Mesenchymal stem cell (in vitro differentiated cells and primary cell): ENCODE measurements at regions not wholly inside any gene's neighbourhood (a gene's known extent, or its start where the extent isn't known, plus 50 kb on each side); places are given as distances from the start of the nearest gene placed in this dataset.

Experiments
- DNase-seq: peaks from one replicate; pipeline ENCODE4 v3.0.0-alpha.2; 2013
- H2AFZ ChIP-seq: one replicate; pipeline ENCODE4 v1.6.1; 2013; ENCODE audit warnings: low read depth, mild to moderate bottlenecking, control low read depth, inconsistent platforms, low read length, moderate library complexity
- H2AK5ac ChIP-seq: 2 replicates; pipeline ENCODE4 v1.6.1; 2013; ENCODE audit warnings: low read length, moderate library complexity, mild to moderate bottlenecking, inconsistent platforms; ENCODE audit not compliant: severe bottlenecking
- H2BK120ac ChIP-seq: one replicate; pipeline ENCODE4 v1.6.1; 2013; ENCODE audit warnings: low read depth, mild to moderate bottlenecking, inconsistent platforms, low read length, moderate library complexity
- H2BK12ac ChIP-seq, 2 experiments: one replicate each; pipeline ENCODE4 v1.6.1; 2013; ENCODE audit warnings: inconsistent platforms in 2 of 2, low read length in 2 of 2, mild to moderate bottlenecking in 2 of 2, moderate library complexity in 2 of 2, control low read depth in 1 of 2
- H2BK15ac ChIP-seq: one replicate; pipeline ENCODE4 v1.6.1; 2013; ENCODE audit warnings: mild to moderate bottlenecking, low read depth, inconsistent platforms; ENCODE audit not compliant: poor library complexity, severe bottlenecking
- H2BK5ac ChIP-seq: 2 replicates; pipeline ENCODE4 v1.6.1; 2013; ENCODE audit warnings: low read depth, mild to moderate bottlenecking, low read length, control low read depth, inconsistent platforms; ENCODE audit not compliant: poor library complexity, severe bottlenecking
- H3K14ac ChIP-seq, 2 experiments: one replicate each; pipeline ENCODE4 v1.6.1; 2013; ENCODE audit warnings: inconsistent platforms in 2 of 2, low read length in 2 of 2, control low read depth in 1 of 2, mild to moderate bottlenecking in 1 of 2, moderate library complexity in 1 of 2
- H3K18ac ChIP-seq, 2 experiments: one replicate each; pipeline ENCODE4 v1.6.1; 2013; ENCODE audit warnings: inconsistent platforms in 2 of 2, low read length in 2 of 2, control low read depth in 1 of 2, low read depth in 1 of 2, mild to moderate bottlenecking in 1 of 2
- H3K23ac ChIP-seq, 2 experiments: one replicate each; pipeline ENCODE4 v1.6.1; 2013; ENCODE audit warnings: inconsistent platforms in 2 of 2, low read length in 2 of 2, mild to moderate bottlenecking in 2 of 2, moderate library complexity in 2 of 2, control low read depth in 1 of 2
- H3K27ac ChIP-seq: 2 replicates; pipeline ENCODE4 v1.5.1; 2013; ENCODE audit warnings: mild to moderate bottlenecking, moderate library complexity, low read length, control low read depth, inconsistent platforms; ENCODE audit not compliant: poor library complexity, severe bottlenecking
- H3K27me3 ChIP-seq, 2 experiments: 2 replicates each; pipeline versions ENCODE4 v1.6.1 to v1.7.0; 2013; ENCODE audit warnings: low read length in 2 of 2, mild to moderate bottlenecking in 2 of 2, moderate library complexity in 2 of 2, control low read depth in 1 of 2, inconsistent platforms in 1 of 2; ENCODE audit not compliant: control insufficient read depth in 1 of 2, insufficient read depth in 1 of 2
- H3K36me3 ChIP-seq, 2 experiments: 2 replicates each; pipeline versions ENCODE4 v1.6.1 to v1.7.0; 2013; ENCODE audit warnings: low read length in 2 of 2, control low read depth in 1 of 2, inconsistent platforms in 1 of 2, low read depth in 1 of 2, mild to moderate bottlenecking in 1 of 2; ENCODE audit not compliant: insufficient read depth in 2 of 2, control insufficient read depth in 1 of 2
- H3K4ac ChIP-seq, 2 experiments: one replicate each; pipeline ENCODE4 v1.6.1; 2013; ENCODE audit warnings: inconsistent platforms in 2 of 2, low read length in 2 of 2, mild to moderate bottlenecking in 2 of 2, moderate library complexity in 2 of 2, control low read depth in 1 of 2, low read depth in 1 of 2
- H3K4me1 ChIP-seq: 2 replicates; pipeline ENCODE4 v1.6.1; 2013; ENCODE audit warnings: low read depth, low read length, control low read depth; ENCODE audit not compliant: control insufficient read depth, insufficient read depth
- H3K4me2 ChIP-seq: 2 replicates; pipeline ENCODE4 v1.6.1; 2013; ENCODE audit warnings: low read length, mild to moderate bottlenecking, inconsistent platforms; ENCODE audit not compliant: poor library complexity, severe bottlenecking
- H3K4me3 ChIP-seq, 2 experiments: 2 replicates each; pipeline versions ENCODE4 v1.5.1 to v1.7.0; 2013; ENCODE audit warnings: low read length in 2 of 2, mild to moderate bottlenecking in 2 of 2, control low read depth in 1 of 2, low read depth in 1 of 2; ENCODE audit not compliant: insufficient read depth in 1 of 2
- H3K79me1 ChIP-seq: replicated peaks from 2 replicates; pipeline ENCODE4 v1.6.1; 2013; ENCODE audit warnings: mild to moderate bottlenecking, control low read depth, low read length, inconsistent platforms; ENCODE audit not compliant: poor library complexity, severe bottlenecking
- H3K9ac ChIP-seq: 2 replicates; pipeline ENCODE4 v1.7.0; 2013; ENCODE audit warnings: mild to moderate bottlenecking, low read length, moderate library complexity
- H3K9me3 ChIP-seq: 2 replicates; pipeline ENCODE4 v1.7.0; 2013; ENCODE audit warnings: mild to moderate bottlenecking, low read length; ENCODE audit not compliant: control insufficient read depth
- H4K8ac ChIP-seq: one replicate; pipeline ENCODE4 v1.6.1; 2013; ENCODE audit warnings: inconsistent platforms, mild to moderate bottlenecking, low read length, moderate library complexity
- H4K91ac ChIP-seq: one replicate; pipeline ENCODE4 v1.6.1; 2013; ENCODE audit warnings: mild to moderate bottlenecking, low read length, inconsistent platforms
- WGBS: methylation state at CpG from one replicate; pipeline ENCODE4 v1.1.7; 2013; ENCODE audit warnings: mixed read lengths; 5-methylcytosine and 5-hydroxymethylcytosine counted together

- H3K79me1 ChIP-seq: no peaks in the 10 kb centered on the region
- H3K18ac ChIP-seq: no peak overlapping the region
- H3K4me1 ChIP-seq: no peaks in the 10 kb centered on the region
- H2BK12ac ChIP-seq: no peak overlapping the region
- no peak overlapping the region for H3K4me2 ChIP-seq
- H2BK15ac ChIP-seq: no peak overlapping the region
- H4K8ac ChIP-seq: no peak overlapping the region
- H3K9me3 ChIP-seq: peaks cover 11% of the 10 kb centered on the region
- no peak overlapping the region for H4K91ac ChIP-seq
- H3K36me3 ChIP-seq: no peaks in the 10 kb centered on the region
- no peak overlapping the region for H2BK5ac ChIP-seq
- H3K4me3 ChIP-seq: no peak overlapping the region
- no peak overlapping the region for H2BK120ac ChIP-seq
- no peak overlapping the region for H2AFZ ChIP-seq
- H3K4ac ChIP-seq: no peak overlapping the region
- H2AK5ac ChIP-seq: no peak overlapping the region
- H3K14ac ChIP-seq: no peak overlapping the region
- no peak for DNase-seq
- no peak overlapping the region for H3K9ac ChIP-seq
- no peak overlapping the region for H3K27ac ChIP-seq
- H3K27me3 ChIP-seq: no peaks in the 10 kb centered on the region
- H3K23ac ChIP-seq: no peak overlapping the region
These were observed 972.5 kb upstream of the CDH8 start for GRCh38 chr16:63008688-63009087.

- Histone ChIP-seq H3K36me3 (no peaks in the 10 kb centered on the region), H2BK5ac (no peak overlapping the region), H3K4me1 (no peaks in the 10 kb centered on the region), H3K27ac (no peak overlapping the region), H3K23ac (no peak overlapping the region), H3K9ac (no peak overlapping the region), H2AK5ac (no peak overlapping the region), H2AFZ (no peak overlapping the region), H3K27me3 (no peaks in the 10 kb centered on the region), H2BK12ac (no peak overlapping the region), H3K18ac (no peak overlapping the region), H4K8ac (no peak overlapping the region), H3K4ac (no peak overlapping the region), H3K79me1 (no peaks in the 10 kb centered on the region), H3K4me3 (no peak overlapping the region), H3K9me3 (peaks cover 17% of the 10 kb centered on the region), H3K14ac (no peak overlapping the region), H2BK15ac (no peak overlapping the region), H4K91ac (no peak overlapping the region), H3K4me2 (no peak overlapping the region), H2BK120ac (no peak overlapping the region)
- 65% methylated on average over 3 of the region's 3 CpGs for WGBS
- no peak for DNase-seq
These were observed 969.1 kb upstream of the CDH8 start for GRCh38 chr16:63005356-63005755.

GRCh38 chr16:62989480-62989879, 953.2 kb upstream of the CDH8 start:
- no peaks in the 10 kb centered on the region for H3K36me3 ChIP-seq

GRCh38 chr16:62985722-62986121, 949.5 kb upstream of the CDH8 start:
- H3K9me3 ChIP-seq: no peaks in the 10 kb centered on the region
- no peak overlapping the region for H4K8ac ChIP-seq
- no peaks in the 10 kb centered on the region for H3K27me3 ChIP-seq
- no peaks in the 10 kb centered on the region for H3K79me1 ChIP-seq
- no peak for DNase-seq
- no peak overlapping the region for H2AK5ac ChIP-seq
- no peak overlapping the region for H2AFZ ChIP-seq
- no peak overlapping the region for H3K4me2 ChIP-seq
- H3K4ac ChIP-seq: no peak overlapping the region
- H2BK5ac ChIP-seq: no peak overlapping the region
- H3K4me1 ChIP-seq: no peaks in the 10 kb centered on the region
- H2BK15ac ChIP-seq: no peak overlapping the region
- no peak overlapping the region for H3K23ac ChIP-seq
- H2BK12ac ChIP-seq: no peak overlapping the region
- no peak overlapping the region for H3K27ac ChIP-seq
- H3K14ac ChIP-seq: no peak overlapping the region
- no peak overlapping the region for H3K18ac ChIP-seq
- H4K91ac ChIP-seq: no peak overlapping the region
- H2BK120ac ChIP-seq: no peak overlapping the region
- 81% methylated on average over 1 of the region's 1 CpG for WGBS
- no peaks in the 10 kb centered on the region for H3K36me3 ChIP-seq
- no peak overlapping the region for H3K4me3 ChIP-seq
- no peak overlapping the region for H3K9ac ChIP-seq

More at GRCh38 chr16:62989480-62989879, 953.2 kb upstream of the CDH8 start:
- H3K4me2 ChIP-seq: no peak overlapping the region
- no peak overlapping the region for H2BK120ac ChIP-seq
- WGBS: no CpG with 5 or more reads among the region's 1 CpG
- H2AK5ac ChIP-seq: no peak overlapping the region
- H3K14ac ChIP-seq: no peak overlapping the region
- H2BK12ac ChIP-seq: no peak overlapping the region
- no peaks in the 10 kb centered on the region for H3K79me1 ChIP-seq
- no peak overlapping the region for H2BK5ac ChIP-seq
- no peaks in the 10 kb centered on the region for H3K4me1 ChIP-seq
- H4K8ac ChIP-seq: no peak overlapping the region
- no peak overlapping the region for H4K91ac ChIP-seq
- H3K4me3 ChIP-seq: no peak overlapping the region
- H3K27me3 ChIP-seq: no peaks in the 10 kb centered on the region
- no peak for DNase-seq
- H2AFZ ChIP-seq: no peak overlapping the region
- H3K23ac ChIP-seq: no peak overlapping the region
- no peaks in the 10 kb centered on the region for H3K9me3 ChIP-seq
- no peak overlapping the region for H3K27ac ChIP-seq
- no peak overlapping the region for H3K18ac ChIP-seq
- H3K9ac ChIP-seq: no peak overlapping the region
- H3K4ac ChIP-seq: no peak overlapping the region
- H2BK15ac ChIP-seq: no peak overlapping the region
